ENCODE measurements at regions not wholly inside any gene's neighbourhood (a gene's known extent, or its start where the extent isn't known, plus 50 kb on each side); places are given as distances from the start of the nearest gene placed in this dataset.

GRCh38 chr2:65671670-65672242, 239.4 kb upstream of the SPRED2 start:
- peaks cover 7 to 20% (median 19%) of the 10 kb centered on the region in 3 donors for H3K9me3 ChIP-seq (ENCODE audit: control extremely low read depth in 1 of 3, control insufficient read depth in 2 of 3, insufficient read depth in 1 of 3, low read length in 2 of 3)
- TF ChIP-seq EZH2 (IDR thresholded peaks at IDR 0.05; ENCODE audit: borderline replicate concordance, insufficient read depth, low read depth, low read length, poor library complexity, severe bottlenecking) (no peak), CTCF (IDR thresholded peaks at IDR 0.05) (no peak)
- peaks cover 14% of the 10 kb centered on the region for H3K9me3 Mint-ChIP-seq (ENCODE audit: insufficient read depth)
- H3K27ac Mint-ChIP-seq = no peak overlapping the region
- ChIA-PET CTCF (interaction anchor here (0.6 kb wide), 1 partner anchor 19 kb away, joined by 3 read pairs; no protein-coding TSS in a partner anchor), POLR2A (no interaction called here)
- DNase-seq (no peak), ATAC-seq (ENCODE audit: low read depth) (no peak)
- H3K4me2 ChIP-seq (replicated peaks; ENCODE audit: low read depth, low read length, poor library complexity, severe bottlenecking) = no peak overlapping the region
- H3K79me2 ChIP-seq (ENCODE audit: control insufficient read depth, insufficient read depth, low read length) = no peaks in the 10 kb centered on the region
- no peaks in the 10 kb centered on the region for H3K36me3 ChIP-seq (replicated peaks in 1 of 2; ENCODE audit: control extremely low read depth in 1 of 2, control insufficient read depth in 1 of 2, extremely low read depth in 1 of 2, insufficient read depth in 2 of 2, low read length in 1 of 2)
- no peak overlapping the region for H2AFZ ChIP-seq (ENCODE audit: insufficient read depth, low read depth, low read length, poor library complexity, severe bottlenecking)
- WGBS (ENCODE audit: insufficient coverage) = 71% methylated on average over 1 of the region's 2 CpGs
- no peaks in the 10 kb centered on the region for H4K20me1 ChIP-seq (ENCODE audit: control insufficient read depth, insufficient read depth, low read length, poor library complexity, severe bottlenecking)
- no peak overlapping the region for H3K4me3 Mint-ChIP-seq
- H3K4me1 Mint-ChIP-seq = no peaks in the 10 kb centered on the region
- no peak overlapping the region for H3K27ac ChIP-seq (ENCODE audit: low read length in 2 of 2)
- intact Hi-C loops (cut with micrococcal nuclease) = no loop called here
- H3K27me3 Mint-ChIP-seq = peaks cover 17% of the 10 kb centered on the region
- no peak overlapping the region for H3K9ac ChIP-seq (ENCODE audit: low read length)
- no peak overlapping the region for H3K4me3 ChIP-seq (ENCODE audit: control extremely low read depth in 1 of 5, extremely low read depth in 1 of 5, insufficient read depth in 1 of 5, low read depth in 2 of 5, low read length in 4 of 5)
- H3K4me1 ChIP-seq (ENCODE audit: control insufficient read depth in 2 of 2, insufficient read depth in 2 of 2, low read length in 2 of 2) = no peaks in the 10 kb centered on the region
- no peaks in the 10 kb centered on the region for H3K27me3 ChIP-seq (replicated peaks in 1 of 4; ENCODE audit: control extremely low read depth in 1 of 4, control insufficient read depth in 3 of 4, insufficient read depth in 4 of 4, low read length in 3 of 4)

- Mint-ChIP-seq H3K9me3 (ENCODE audit: insufficient read depth) (peaks cover 7% of the 10 kb centered on the region), H3K27me3 (peaks cover 11% of the 10 kb centered on the region), H3K27ac (no peak overlapping the region), H3K4me1 (no peaks in the 10 kb centered on the region), H3K4me3 (no peak overlapping the region)
- no peaks in the 10 kb centered on the region for H3K36me3 ChIP-seq (replicated peaks in 1 of 2; ENCODE audit: control extremely low read depth in 1 of 2, control insufficient read depth in 1 of 2, extremely low read depth in 1 of 2, insufficient read depth in 2 of 2, low read length in 1 of 2)
- no peaks in the 10 kb centered on the region for H3K27me3 ChIP-seq (replicated peaks in 1 of 4; ENCODE audit: control extremely low read depth in 1 of 4, control insufficient read depth in 3 of 4, insufficient read depth in 4 of 4, low read length in 3 of 4)
- peaks cover 5 to 21% (median 7%) of the 10 kb centered on the region in 3 donors for H3K9me3 ChIP-seq (ENCODE audit: control extremely low read depth in 1 of 3, control insufficient read depth in 2 of 3, insufficient read depth in 1 of 3, low read length in 2 of 3)
- no peaks in the 10 kb centered on the region for H3K79me2 ChIP-seq (ENCODE audit: control insufficient read depth, insufficient read depth, low read length)
- no peak overlapping the region for H3K9ac ChIP-seq (ENCODE audit: low read length)
- H3K4me1 ChIP-seq (ENCODE audit: control insufficient read depth in 2 of 2, insufficient read depth in 2 of 2, low read length in 2 of 2) = no peaks in the 10 kb centered on the region
- 100% methylated on average over 1 of the region's 2 CpGs for WGBS (ENCODE audit: insufficient coverage)
- DNase-seq = no peak
- H2AFZ ChIP-seq (ENCODE audit: insufficient read depth, low read depth, low read length, poor library complexity, severe bottlenecking) = no peak overlapping the region
- ChIA-PET CTCF (no interaction called here), POLR2A (no interaction called here)
- no peak for ATAC-seq (ENCODE audit: low read depth)
- no peak for TF ChIP-seq EZH2 (IDR thresholded peaks at IDR 0.05; ENCODE audit: borderline replicate concordance, insufficient read depth, low read depth, low read length, poor library complexity, severe bottlenecking)
- TF ChIP-seq CTCF (IDR thresholded peaks at IDR 0.05) = no peak
- intact Hi-C loops (cut with micrococcal nuclease) = no loop called here
- no peak overlapping the region for H3K27ac ChIP-seq (ENCODE audit: low read length in 2 of 2)
- H4K20me1 ChIP-seq (ENCODE audit: control insufficient read depth, insufficient read depth, low read length, poor library complexity, severe bottlenecking) = no peaks in the 10 kb centered on the region
- H3K4me3 ChIP-seq (ENCODE audit: control extremely low read depth in 1 of 5, extremely low read depth in 1 of 5, insufficient read depth in 1 of 5, low read depth in 2 of 5, low read length in 4 of 5) = no peak overlapping the region
- no peak overlapping the region for H3K4me2 ChIP-seq (replicated peaks; ENCODE audit: low read depth, low read length, poor library complexity, severe bottlenecking)
These were observed 237.2 kb upstream of the SPRED2 start for GRCh38 chr2:65669574-65669973.

Measured in B cell (primary cell).